CD4-positive, alpha-beta T cell treated with Interleukin-1 beta for 1 hour (primary cell): ENCODE measurements at regions not wholly inside any gene's neighbourhood (a gene's known extent, or its start where the extent isn't known, plus 50 kb on each side); places are given as distances from the start of the nearest gene placed in this dataset.
"Not testable (repeated sequence)": the region's sequence is repeated elsewhere in the genome, so short reads cannot be mapped to it uniquely, and the experiment has no call there.

Experiments
- DNase-seq, 2 donors: peaks; one replicate each; pipeline ENCODE4 v3.0.0-alpha.2; 2020 to 2022

DNA sequence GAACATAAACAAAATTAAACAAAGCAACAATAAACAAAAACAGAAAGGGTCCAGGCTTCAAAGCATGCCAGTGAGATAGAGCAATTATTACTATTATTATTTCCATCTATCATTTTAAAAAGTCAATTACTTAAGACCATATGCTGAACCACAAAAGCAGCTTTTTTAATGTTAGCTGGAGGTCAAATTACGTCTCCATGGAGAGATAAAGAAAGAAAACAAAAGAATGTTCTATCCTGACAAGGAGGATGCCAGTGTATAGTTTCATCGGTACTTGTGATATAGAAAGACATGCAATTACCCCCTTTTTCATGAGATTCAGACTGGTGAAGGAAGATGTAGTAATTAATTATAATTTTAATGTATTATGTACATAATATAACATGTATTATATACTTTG, 81.6 kb upstream of the DCN start:
- DNase-seq = no peak

DNA sequence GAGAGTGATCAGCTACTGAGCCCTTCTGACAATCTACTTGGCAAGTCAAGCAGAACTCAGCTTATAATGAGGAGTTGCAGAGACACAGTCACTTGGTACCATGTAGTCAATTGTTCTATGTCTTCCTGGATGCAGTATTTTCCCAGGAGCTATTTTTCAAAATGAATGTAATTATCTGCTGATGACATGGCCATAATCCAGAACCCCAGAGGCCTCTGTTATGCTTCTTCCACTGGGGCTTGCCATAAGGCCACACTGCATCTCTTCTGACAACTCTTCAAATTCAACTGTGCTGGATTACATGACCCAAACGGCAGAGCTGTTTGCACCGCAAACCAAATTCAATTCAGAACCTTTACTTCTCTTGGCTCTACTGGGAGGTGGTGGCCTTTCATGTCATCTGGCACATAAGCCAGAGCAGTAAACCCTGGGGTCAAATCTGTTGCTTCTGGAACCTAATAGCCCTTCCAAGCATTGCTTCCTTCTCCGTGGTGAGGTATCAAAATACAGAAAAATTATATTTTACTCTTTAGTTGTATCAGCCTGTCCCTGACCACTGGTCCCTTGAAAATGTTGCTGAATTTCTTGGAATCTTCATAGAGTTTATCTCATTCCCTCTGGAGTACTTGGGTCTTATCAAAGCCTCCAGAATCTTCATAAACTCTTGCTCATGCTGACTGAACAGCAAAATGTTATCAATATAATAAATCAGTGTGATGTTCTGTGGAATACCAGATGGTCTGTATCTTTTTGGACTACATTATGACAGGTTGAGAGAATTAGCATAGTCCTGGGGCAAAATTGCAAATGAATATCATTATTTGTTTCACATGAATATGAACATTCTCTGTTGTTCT, 79.4 kb upstream of the DCN start:
- DNase-seq = no peak

DNA sequence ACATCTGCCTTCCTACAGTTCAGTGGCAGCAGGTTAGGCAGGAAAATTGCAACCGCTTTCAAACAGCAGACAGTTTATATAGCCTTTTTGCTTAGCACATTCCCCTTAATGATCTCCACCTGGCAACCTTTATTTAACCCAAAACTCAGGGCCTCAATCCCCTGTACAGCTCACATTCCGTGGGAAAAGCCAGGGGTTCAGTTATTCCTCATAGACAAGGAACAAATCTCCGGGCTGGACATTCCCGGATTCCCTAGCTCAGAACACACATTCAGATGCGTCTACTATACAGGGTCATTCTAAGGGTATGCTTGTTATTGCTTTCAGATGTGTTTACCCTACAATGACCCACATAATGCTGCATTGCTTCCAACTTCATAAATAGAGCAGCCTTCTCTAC, 73.8 kb upstream of the DCN start:
- no peak for DNase-seq

DNA sequence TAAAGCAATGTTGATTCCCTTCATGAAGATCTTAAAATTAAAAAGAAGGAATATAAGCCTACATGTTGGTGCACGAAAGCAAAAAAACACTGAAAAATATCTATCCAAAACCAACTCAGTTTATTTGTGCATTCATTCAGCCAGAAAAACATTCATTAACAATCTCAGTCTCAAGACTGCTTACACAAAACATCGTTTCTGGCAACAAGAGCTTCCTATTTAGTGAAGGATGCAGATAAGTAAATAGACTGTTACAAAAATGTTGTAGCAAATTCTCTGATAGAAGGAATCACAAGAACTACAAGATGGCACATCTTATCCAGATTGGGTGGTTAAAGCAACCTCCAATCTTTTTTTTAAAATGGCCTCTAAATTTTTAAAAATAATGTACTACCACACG, 69.7 kb upstream of the DCN start:
- DNase-seq = no peak

DNA sequence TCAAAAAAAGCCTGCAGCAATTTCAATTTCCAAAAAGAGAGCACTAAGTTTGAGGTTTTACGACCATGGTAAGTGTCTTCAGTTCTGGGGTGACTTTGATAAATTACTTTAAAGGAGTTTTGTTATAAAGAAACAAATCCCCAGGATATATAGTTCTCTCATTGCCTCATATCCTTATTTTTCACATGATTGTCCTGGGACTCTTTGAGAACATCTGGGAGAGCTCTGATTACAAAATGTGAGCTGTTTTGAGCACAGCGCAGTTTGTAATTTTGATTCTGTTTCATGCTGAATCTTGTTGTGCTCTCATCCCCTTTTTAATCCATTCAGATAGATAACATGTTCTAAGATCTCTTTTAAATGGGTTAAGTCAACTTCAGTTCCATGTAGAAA, 67.7 kb upstream of the DCN start:
- DNase-seq = no peak

DNA sequence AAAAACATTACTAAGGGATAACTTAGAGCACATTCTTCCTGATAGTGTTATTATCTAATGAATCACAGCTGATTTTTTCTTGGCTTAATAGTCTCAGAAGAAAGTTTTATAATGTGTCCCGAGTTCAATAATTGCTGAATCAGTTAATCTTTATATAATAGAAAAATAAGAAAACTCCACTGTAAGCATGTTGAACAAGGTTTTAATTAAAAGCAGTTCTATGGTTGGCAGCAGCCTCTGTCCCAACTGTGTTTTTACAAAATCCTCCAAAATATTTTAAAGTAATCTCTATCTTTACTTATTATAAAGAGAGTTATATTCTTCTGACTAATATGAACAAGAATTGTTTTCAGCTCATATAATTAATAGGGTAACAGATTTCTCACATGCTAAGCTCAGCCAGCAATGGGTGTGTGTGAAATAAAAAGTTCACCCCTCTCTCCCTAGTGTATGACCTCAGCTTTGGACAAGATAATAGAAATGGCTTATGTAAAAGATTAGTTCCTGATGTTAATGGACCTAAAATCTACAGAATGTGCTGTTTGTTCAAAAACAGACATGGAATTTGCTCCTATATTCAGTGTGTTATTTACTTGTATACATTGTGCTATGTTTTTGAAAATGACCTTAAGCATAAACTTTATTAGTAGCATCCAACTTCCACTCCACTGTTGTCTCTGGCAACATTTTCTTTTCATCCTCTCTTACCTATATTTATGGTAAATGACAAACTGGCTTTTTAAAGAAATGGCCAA, 67.1 kb upstream of the DCN start:
- no peak for DNase-seq

DNA sequence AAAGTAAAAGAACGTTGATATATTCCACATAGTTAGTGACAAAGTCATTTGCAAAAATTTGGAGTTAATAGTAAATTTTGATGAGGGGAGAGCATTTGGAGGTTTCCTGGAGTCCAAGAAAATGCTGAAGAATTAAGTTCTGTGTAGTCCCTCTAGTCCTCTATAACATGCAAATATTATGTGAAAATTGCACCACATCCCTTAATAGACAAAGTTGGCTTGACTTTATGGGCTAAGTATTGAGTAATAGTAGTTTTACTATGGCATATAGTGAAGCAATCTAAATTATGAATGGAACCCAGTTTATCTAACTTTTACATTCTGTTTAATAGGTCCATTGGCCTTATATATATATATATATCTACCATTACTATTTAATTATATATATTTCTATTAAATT, 66.4 kb upstream of the DCN start:
- no peak for DNase-seq

DNA sequence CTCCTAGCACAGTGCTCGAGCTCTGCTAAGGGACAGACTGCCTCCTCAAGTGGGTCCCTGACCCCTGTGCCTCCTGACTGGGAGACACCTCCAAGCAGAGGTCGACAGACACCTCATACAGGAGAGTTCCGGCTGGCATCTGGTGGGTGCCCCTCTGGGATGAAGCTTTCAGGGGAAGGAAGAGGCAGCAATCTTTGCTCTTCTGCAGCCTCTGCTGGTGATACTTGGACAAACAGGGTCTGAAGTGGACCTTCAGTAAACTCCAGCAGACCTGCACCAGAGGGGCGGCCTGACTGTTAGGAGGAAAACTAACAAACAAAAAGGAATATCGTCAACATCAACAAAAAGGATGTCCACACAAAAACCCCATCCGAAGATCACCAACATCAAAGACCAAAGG, 60.6 kb upstream of the DCN start:
- DNase-seq = not testable (repeated sequence)

DNA sequence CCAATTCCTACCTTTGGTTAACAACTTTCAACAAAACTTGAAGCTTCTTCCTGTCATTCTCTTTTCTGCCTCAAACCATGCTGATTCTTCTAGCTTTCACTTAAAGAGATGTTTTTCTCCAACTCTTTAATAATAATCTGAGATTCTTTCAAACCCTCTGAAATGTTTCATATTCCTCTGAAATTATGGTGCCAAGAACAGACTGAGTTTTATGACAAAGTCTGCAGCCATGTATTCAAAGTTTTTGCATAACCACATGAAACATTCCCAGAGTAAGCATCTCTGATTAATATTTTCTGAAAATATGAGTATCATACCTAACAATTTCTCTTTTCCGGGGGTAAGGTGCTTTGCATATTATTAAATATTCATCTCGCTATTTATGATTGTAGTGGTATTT, 59.1 kb upstream of the DCN start:
- no peak for DNase-seq

DNA sequence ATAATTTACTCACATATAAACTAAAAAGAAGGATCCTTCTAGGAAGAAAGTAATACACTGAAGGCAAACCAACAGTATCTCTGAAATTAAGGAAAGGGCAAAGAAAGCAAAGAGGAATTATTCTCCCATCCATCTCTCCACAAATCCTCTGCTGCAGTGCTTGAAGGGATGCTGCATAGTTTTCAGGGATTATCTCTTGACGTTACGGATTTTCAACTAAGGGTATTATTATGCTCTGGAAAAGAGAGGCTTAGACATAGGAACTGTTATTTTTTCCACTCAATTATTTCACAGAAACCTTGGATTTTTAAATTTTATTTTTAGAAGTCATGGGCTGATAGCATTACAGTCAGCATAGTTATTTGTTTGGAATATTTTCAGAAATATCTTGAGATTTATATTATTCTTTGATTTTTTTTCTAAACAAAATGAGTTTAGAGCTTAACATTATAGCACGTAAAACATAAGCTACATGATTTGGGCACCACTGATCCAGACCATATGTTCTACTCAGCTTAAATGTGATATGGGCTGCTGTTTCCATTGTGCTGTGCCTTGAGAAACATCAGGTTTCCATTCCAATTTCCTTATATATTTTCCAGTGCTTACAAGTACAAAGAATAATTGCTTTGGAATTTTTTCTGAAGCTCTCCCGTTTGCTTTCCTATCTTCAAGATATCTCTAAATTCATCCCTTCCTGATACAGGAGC, 57.9 kb upstream of the DCN start:
- DNase-seq = no peak

DNA sequence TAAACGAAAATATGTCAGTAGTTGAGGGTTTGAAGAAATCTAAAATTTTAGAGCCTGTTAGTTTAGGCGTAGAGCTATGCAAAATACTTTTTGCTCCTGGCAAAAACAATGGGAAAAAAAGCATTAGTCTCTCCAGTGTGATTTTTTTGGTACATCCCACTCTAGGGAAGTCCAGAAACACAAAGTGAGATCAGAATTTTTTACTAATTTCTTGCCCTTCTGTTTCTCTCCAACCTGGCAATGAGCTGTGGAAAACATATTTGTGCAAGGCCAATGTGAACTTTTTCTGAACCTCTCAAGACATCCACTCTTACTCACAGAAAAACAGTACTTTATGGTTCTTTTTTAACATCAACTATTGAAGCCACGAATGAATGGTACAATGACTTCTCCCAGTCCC, 56.9 kb upstream of the DCN start:
- no peak for DNase-seq
